HG02571 (cell line): ENCODE measurements at regions not wholly inside any gene's neighbourhood (a gene's known extent, or its start where the extent isn't known, plus 50 kb on each side); places are given as distances from the start of the nearest gene placed in this dataset.

ENCODE experiments used
- ATAC-seq: cut with Tn5 transposase; IDR thresholded peaks from one replicate; pipeline ENCODE4 v1.9.1; 2021; ENCODE audit warnings: mild to moderate bottlenecking, moderate library complexity; ENCODE audit not compliant: unreplicated experiment

DNA sequence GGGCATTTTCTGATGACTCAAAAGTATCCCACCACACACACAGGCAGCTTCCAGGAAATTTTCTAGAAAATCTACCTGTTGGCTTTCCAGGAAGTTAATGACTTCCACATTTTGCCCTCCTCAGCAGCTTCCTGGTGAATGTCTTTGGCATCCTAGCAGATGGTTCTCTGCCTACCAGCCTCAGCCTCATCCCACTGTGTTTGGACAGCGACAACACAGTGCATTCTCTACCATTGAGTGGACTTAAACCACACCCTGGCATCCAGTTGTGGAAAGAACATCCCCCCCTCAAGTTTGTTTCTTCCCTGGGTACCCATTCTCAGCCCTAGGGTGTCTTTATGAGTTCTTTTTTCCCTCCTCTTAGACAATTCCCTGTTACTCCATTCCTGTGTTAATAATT, 50.8 kb upstream of the GADL1 start:
- no peak for ATAC-seq

DNA sequence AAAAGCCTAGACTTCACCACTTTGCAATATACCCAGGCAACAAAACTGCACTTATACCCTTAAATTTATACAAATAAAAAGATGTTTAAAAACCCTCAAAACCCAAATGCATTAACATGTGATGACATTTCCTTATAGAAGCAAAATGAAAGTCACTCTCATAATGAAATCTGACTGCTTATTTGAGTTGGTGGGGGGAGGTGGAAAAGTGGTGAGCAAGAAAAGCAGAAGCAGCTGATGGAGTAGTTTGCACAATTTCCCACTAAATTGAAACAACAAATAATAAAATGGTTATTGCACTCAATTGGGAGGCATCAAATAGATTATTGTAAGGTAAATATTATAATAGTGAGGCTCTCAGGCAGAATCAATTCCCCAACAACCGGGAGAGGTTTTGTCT, 54.0 kb upstream of the GADL1 start:
- ATAC-seq: no peak

DNA sequence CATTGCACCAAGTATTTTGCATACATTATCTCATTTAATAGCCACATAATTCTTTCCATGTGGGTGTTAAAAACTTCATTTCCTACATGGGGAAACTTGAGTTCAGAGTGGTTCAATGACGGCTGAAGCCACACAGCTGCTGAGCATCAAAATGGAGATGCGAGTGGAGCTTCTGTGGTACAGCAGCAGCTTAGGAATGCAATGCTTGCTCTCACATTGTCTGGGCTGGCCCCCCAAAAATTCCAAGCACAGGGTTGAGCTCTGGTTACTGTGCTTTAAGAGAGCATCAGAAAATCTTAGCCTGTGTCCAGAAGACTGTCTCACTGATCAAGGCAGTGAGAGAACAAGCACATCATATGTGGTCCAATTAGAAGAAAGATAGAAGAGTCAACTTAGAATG, 57.4 kb upstream of the GADL1 start:
- ATAC-seq: no peak

DNA sequence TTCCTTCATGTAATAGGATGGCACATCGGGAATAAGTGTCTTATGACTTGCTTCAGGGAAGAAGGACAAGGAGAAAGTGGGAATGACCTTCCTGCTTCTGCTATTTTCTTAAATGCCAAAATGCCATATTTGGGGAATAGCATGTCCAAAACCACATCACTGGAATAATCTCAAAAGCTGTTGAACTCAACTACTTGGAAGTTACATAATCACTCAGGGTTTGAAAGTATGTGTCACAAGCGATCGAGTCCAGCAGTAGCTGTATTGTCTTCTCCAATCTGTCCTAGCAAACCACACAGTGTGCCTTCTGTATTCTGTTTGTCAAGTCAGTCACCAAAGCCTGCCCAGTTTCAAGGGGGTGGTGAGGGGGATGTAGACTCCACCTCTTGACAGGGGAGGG, 58.3 kb upstream of the GADL1 start:
- ATAC-seq: no peak

DNA sequence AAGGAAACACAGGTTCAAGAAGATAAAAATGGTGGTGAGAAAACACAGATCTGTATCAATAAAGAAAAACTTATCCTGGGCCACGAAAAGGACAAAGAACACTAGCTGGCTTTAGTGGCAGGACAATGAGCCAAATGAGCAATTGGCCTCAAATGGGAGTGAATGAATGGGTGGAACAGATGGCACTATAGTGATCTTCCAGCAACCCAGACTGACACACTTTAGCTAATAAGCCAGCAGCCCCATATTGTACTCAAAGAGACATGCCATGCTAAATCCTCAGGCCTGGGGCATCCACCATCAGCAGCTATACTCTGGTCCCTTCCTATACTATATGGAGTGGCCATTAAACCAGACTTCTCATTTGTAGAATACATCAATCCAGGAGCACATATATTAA, 60.0 kb upstream of the GADL1 start:
- ATAC-seq: no peak

DNA sequence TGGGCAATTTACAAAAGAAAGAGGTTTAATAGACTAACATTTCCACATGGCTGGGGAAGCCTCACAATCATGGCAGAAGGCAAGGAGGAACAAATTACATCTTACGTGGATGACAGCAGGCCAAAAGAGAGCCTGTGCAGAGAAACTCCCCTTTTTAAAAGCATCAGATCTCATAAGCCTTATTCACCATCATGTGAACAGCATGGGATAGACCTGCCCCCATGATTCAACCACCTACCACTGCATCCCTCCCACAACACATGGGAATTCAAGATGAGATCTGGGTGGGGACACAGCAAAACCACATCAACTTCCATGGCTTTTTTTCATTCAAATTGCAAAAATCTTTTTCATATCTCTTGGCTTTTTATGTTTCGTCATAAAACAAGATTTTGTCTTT, 67.6 kb upstream of the GADL1 start:
- ATAC-seq: no peak

DNA sequence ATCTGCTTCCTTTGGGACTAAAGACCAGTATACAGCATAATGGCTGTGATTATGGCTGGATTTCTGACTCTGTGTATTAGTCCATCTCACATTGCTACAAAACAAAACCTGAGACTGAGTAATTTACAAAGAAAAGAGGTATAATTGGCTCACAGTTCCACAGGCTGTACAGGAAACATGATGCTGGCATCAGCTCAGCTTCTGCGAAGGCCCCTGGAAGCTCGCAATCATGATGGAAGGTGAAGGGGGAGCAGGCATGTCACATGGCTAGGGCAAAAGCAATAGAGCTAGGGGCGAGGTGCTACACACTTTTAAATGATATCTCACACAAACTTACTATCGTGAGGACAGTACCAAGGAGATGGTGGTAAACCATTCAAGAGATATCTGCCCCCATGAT, 68.0 kb upstream of the GADL1 start:
- no peak for ATAC-seq

DNA sequence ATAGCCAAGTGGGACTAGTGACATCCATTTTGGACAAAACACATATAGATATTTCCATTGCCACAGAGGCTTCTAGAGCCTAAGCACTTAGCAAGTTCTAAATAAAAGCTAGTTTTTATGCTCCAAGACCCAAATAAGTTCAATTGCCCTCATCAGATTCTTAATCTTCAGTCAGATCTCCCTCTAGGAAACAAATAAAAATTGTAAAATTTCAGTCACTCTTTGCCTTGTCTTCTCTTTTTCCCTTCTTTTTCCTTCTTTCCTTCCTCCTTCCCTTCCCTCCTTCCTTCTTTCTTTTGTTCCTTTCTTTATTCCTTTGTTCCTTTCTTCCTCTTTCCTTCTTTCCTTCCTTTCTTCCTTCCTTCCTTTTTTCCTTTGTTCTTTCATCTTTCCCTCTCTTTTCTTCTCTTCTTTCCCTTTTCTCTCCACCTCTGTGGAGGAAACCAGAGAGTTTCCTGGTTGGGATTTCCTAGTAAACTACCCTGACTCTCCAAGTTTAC, 68.8 kb upstream of the GADL1 start:
- ATAC-seq: no peak

DNA sequence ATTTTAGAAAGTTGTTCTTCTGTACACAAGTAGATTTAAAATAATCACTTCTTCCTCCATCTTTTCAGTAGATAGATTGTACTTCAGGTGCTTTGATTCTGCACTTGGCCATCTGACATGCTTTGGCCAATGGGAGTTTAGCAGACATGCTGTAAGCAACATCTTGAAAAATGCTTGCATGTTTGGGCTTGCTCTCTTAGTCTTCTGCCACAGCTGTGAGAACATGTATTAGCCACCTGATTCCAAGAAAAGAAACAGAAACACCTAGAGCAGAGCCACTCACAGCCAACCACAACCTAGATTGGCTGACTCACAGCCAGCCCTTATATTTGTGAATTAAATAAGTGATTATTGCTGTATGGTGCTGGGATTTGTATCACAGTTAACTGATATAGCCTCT, 70.2 kb upstream of the GADL1 start:
- peak; percentile 94 for ATAC-seq

DNA sequence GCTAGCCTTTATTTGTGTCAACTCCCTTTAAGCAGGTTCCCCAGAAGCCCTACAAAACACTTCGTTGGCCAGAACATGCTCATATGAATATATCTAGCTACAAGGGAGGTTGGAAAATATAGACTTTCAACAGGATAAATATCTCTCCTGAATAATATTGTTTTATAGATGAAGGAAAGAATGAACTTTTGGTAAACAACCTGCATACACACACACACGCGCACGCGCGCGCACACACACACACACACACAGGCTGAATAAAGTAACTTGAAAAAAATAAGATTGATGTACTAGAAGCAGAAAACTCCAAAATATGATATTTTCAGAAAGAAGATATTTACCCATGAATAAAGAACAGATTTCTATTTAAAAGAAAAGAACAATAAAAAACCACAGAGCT, 72.4 kb upstream of the GADL1 start:
- ATAC-seq: no peak

DNA sequence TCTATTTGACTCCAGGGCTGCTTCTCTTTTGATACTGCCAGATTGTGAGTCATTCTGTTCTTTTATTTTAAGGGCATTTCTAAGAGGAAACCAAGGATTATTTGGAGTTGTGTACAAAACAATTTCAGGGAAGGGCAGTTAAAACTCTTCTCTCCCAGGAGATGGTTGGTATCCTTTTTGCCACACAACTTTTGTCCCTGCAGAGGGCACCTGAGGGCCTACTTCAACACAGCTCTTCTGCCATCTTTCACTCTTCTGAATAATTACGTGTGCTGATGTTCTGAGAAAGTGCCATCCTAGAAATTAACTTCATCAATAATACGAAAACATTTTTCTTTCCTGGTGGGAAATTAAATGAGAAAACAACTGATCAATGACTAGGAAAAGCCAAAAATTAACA, 75.7 kb upstream of the GADL1 start:
- ATAC-seq: no peak

DNA sequence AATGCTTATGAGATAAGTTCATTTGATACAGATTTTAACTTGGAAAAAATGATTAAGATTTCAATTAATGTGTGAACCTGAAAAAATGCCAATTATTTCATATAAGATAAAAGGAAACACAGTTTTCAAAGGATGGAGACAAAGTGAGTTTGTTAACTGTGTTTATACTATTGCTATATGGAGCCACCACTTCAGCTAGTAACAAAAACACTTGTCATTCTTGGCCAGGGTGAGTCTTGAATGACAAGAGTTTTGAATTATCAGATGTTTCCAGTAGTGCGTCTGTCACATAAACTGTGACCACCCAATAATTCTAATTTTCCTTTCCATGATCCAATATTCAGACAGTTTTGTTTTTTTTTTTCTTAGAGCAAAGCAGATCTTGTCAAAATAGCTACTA, 78.0 kb upstream of the GADL1 start:
- ATAC-seq: no peak

DNA sequence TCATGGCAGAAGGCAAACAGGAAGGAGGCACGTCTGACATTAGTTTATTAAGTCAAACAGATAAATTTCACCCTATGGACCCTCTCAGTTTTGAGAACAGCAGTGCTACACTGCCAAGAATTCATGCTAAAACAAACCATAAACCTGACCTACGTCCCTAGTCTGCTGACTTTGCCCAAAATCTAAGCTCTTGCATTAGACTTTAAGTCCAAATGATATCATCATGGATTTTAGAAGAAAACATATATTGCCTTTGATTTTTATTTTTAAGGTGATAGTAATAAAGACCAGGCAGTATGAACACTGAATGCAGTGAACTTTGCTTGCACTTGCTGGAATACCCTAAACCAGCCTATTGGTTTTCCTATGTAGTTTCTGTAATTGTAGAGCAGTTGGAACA, 79.6 kb upstream of the GADL1 start:
- no peak for ATAC-seq

DNA sequence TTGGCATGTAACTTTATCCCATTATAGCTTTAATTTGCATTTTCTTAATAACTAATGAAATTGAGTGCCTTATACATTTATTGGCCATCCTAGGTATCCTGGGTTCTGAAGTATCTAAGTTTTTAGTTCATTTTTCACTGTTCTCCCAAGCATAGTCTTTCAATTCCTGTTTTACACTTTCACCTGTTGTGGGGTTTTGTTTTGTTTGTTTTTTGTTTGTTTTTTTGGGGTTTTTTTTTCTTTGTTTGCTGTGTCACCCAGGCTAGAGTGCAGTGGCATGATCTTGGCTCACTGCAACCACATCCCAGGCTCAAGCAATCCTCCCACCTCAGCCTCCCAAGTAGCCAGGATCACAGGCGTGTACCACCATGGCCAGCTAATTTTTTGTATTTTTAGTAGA, 83.1 kb upstream of the GADL1 start:
- no peak for ATAC-seq

DNA sequence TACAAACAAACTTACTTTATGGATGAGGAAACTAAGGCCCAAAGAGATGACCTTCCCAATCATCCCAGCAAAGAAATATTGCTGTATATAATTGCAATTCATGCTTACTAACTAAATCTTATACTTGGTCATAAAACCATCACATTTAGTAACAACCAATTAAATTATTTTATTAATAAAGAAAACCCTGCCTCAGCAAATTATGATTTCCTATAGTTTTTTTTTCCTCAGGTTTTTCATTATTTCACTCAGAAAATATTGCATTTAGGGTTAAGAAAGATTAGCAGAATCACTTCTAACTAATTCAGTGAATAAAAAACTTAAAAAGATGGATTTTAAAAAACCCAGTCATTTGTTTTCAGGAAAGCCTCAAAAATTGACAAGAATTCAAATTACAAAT, 86.5 kb upstream of the GADL1 start:
- ATAC-seq: no peak

DNA sequence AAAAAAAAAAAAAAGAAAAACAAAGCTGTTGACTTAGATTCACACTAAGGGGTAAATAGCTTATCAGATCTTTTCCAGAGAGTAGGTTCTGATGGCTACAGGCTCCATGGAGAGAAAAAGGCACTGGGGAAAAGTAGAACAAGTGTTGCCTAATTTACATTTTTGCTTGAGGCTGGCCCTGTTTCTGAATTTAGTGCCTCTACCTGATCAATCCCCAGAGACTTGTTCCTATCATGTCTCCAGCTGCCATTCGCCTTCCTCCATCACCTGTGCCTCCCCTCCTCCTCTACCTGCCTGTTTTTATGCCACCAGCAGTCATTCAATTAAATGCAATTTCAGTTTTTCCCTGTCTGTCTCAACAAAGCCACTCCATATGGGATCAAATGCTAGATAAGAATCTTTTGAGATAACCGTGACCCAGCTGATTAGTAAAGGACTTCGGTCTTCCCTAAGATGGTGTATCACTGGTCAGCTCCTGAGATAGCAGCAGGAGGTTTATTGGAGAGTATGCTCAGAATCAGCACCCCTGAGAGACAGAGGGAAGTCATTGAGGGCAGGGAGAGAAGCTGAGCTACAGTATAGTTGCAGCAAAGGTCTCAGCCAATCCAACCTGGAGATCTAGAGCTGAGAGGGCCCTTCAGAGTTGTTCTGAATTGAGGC, 88.1 kb upstream of the GADL1 start:
- ATAC-seq: no peak

DNA sequence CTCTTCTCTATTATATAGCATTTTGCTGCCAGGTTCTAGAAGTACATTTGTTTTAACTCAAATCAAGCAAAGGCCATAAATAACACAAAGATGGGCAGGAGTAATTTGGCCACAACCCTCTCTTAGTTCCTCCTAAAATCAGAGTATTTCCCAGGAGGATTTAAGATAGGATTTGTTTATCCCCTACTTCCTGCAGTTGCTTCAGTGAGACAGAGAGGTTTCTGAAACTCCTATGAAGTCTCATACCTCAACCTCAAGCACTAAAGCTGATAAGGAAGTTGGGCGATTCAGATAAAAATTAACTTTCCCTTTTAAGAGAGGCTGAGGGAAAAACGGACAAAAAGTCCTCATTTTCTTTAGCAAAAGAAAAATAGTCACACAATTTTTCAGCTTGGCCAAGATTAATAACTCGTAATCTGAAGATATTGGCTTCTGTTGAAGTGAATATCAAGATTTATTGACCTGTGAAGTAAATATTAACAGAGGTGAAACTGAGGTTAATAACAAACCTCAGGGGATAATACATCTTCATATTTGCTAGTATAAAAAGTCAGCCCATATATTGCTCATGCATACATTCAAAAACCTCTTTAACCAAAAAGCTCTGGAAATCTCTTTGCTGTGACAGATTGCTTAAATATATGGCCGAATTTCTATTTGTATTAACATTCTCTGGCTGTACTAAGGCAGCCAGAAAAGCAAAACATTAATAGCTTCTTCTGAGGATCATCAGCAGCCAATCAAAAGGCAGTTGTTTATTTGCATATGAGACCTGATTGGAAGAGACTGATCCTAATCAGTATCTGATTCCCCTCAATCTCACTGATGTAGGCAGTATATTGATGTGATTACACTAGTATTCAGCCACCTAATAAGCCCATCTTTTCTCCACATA, 90.6 kb upstream of the GADL1 start:
- peak; percentile 54 for ATAC-seq

DNA sequence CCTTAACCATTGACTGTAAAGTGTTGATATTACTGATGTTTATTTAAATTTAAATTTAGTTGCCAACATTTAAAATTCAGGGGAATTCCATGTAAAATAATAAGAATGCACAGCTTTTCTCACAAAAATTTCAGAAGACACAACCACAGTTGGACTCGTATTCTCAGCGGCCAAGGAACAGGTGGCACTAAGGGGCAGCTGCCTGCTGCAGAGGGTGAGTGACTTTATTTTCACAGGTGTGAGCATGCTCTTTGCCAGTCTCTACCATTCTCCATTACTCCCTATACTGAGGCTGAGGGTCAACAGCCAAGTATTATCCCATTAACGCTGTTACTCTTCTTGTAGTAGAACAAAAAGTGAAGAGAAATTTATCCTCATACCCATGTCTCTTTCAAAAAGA, 92.1 kb upstream of the GADL1 start:
- no peak for ATAC-seq

DNA sequence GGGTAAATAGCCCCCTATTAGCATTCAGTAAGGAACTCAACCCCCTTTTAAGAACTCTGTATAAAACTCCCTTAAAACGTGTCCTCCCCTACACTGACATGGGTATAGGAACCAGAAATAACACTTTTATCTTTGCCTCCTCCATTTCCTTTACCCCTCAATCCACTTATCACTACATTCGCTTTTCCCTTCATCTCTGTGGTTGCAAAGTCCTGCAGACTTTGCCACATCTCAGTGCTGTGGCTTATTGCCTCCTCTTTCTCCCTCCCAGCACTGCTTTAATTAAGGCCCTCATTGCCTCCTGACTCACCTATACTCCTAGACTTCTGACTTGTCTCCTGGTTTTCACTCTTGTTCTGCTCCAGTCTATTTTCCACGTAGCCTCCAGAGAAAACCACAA, 94.3 kb upstream of the GADL1 start:
- no peak for ATAC-seq

DNA sequence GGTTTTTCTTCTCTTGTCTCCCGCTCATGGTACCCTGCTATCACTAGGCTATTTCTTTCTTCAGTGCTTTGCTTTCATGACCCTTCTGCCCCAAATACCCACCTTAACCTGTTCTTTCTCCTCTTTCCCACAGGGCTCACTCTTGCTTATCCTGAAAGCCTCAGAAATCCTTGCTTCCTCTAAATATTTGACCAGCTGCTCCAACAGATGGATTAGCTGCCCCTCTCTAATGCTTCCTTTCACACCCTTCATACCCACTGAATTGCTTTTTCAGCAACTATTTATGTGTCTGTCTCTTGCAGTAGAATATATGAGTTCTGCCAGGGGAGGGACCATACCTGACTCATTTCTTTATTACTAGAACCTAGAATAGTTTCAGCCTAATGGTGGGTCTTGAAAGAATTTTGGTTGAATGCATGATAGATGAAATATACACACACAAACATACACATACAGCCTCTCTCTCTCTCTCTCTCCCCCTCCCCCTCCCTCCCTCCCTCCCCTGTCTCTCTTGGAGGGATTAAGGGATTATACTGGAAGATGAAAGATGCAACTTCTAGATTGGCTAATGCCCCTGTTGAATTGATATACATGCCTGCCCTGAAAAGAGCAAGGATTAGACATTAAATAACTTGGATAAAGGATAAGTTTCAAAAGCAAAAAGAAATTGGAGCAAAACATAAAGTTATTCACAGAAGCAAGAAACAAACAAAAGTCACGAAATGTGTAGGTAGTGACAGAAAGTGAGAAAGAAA, 95.0 kb upstream of the GADL1 start:
- ATAC-seq: no peak

DNA sequence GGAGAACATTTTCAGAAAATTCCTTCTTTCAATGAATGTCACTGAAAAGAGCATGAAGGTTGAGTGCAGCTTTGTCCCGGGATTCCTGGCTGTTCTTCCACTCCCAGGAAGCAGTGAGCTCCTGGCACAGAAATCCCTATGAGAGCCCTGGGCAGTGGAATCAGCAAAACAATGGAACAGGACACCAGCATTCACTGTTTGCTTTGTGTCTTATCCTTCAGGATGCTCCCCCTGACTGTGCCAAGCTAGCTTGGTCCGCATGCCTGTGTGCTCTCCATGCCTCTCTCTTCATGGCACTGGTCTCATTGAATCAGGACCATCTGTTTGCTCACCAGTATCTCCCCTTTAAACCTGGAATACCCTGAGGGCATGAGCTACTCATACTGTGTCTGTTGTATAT, 102.0 kb upstream of the GADL1 start:
- no peak for ATAC-seq

DNA sequence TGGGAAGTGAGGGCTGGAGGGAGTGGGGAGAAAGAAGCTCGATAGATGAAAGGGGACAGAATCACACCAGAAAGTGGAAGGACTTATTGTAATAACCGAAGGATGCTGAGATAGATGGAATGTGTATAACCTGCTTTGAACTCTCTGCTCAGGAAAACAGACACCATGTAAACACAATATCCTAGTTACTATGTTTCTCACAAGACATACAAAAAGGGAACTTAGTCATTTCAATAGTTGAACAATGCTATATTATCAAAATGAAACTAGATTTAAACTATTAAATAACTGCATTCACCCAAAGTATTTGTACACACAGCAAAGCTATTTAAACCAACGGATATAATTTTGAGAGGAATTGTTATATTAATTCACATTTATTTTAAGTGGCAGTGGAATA, 108.3 kb upstream of the GADL1 start:
- peak; percentile 45 for ATAC-seq
